Esophagus squamous epithelium (tissue), 5 donors: ENCODE measurements at regions not wholly inside any gene's neighbourhood (a gene's known extent, or its start where the extent isn't known, plus 50 kb on each side); places are given as distances from the start of the nearest gene placed in this dataset.

Experiments
- DNase-seq: peaks from one replicate; lab custom pipeline; 2025; lab: John Stamatoyannopoulos, UW
- H3K27ac ChIP-seq, 4 donors: fragments of 200-600 bp; sonication (generic); one replicate each; pipeline ENCODE4 v1.5.1; 2016 to 2019; ENCODE audit warnings: mild to moderate bottlenecking in 1 of 4
- H3K27me3 ChIP-seq, 4 donors: fragments of 200-600 bp; sonication (generic); 1 replicate in 3 of 4; 2 replicates in 1 of 4; pipeline versions ENCODE4 v1.5.1 to v1.6.0; 2017 to 2021; ENCODE audit warnings: antibody characterized with exemption in 1 of 4
- H3K36me3 ChIP-seq, 3 donors: fragments of 200-600 bp; sonication (generic); one replicate each; pipeline ENCODE4 v1.5.1; 2016 to 2019
- H3K4me1 ChIP-seq, 3 donors: fragments of 200-600 bp; sonication (generic); one replicate each; pipeline ENCODE4 v1.5.1; 2017 to 2019
- H3K4me3 ChIP-seq, 4 donors: fragments of 200-600 bp; sonication (generic); 1 replicate in 3 of 4; 2 replicates in 1 of 4; pipeline ENCODE4 v1.5.1; 2016 to 2019; ENCODE audit warnings: mild to moderate bottlenecking in 2 of 4, moderate library complexity in 1 of 4
- H3K9me3 ChIP-seq, 3 donors: fragments of 200-600 bp; sonication (generic); one replicate each; pipeline ENCODE4 v1.5.1; 2016 to 2019
- CTCF ChIP-seq, 6 experiments: fragments of 450-650 bp in 4 of 6; fragments of 200-600 bp in 2 of 6; sonication (generic) in 2 of 6; IDR thresholded peaks; one replicate each; pipeline ENCODE4 v1.5.1; 2016 to 2019; ENCODE audit warnings: antibody characterized with exemption in 6 of 6, mild to moderate bottlenecking in 4 of 6, moderate library complexity in 4 of 6
- POLR2A ChIP-seq, 4 donors: fragments of 450-650 bp; IDR thresholded peaks; one replicate each; pipeline ENCODE4 v1.6.1; 2017; ENCODE audit warnings: antibody characterized with exemption in 4 of 4, mild to moderate bottlenecking in 4 of 4, moderate library complexity in 3 of 4
- WGBS, 2 donors: methylation state at CpG; one replicate each; pipeline ENCODE4 v1.1.5; 2018; 5-methylcytosine and 5-hydroxymethylcytosine counted together
- intact Hi-C: fragments of 100-400 bp; cut with DNase I; formaldehyde crosslinking; loops from one replicate; pipeline ENCODE4 v1.15.0; 2022
- donor health status: DM: yes; HTN: yes; CAD: no.

DNA sequence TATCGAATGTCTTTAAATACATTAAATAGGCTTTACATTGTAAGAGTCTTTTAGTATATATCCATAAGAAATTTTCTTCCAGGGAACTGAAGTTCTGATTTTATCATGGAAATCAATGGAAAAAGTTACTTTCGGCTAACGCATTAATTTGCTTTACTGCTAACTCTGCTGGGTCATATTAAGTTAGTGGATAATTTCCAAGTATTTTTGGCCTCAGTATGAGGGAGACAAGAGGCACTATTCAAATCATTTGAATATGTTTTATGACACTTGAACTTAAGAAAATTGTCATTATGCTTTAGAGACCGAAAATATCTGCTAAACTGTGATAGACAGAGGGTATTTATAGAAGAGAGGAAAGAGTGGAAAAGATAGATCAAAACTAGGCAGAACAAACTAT lies 237.5 kb downstream of the PCDH7 start:
- intact Hi-C loops: no loop called here
- Histone ChIP-seq H3K9me3 (no peaks in the 10 kb centered on the region), H3K36me3 (no peaks in the 10 kb centered on the region), H3K27me3 (no peaks in the 10 kb centered on the region), H3K4me1 (peaks cover 0 to 4% (median 0%) of the 10 kb centered on the region in 3 donors), H3K4me3 (no peak overlapping the region), H3K27ac (no peak overlapping the region)
- DNase-seq: no peak
- 52 to 75% methylated on average over 4 of the region's 4 CpGs for WGBS, 2 donors
- TF ChIP-seq POLR2A (IDR thresholded peaks at IDR 0.05) (no peak), CTCF (IDR thresholded peaks at IDR 0.05) (no peak)

DNA sequence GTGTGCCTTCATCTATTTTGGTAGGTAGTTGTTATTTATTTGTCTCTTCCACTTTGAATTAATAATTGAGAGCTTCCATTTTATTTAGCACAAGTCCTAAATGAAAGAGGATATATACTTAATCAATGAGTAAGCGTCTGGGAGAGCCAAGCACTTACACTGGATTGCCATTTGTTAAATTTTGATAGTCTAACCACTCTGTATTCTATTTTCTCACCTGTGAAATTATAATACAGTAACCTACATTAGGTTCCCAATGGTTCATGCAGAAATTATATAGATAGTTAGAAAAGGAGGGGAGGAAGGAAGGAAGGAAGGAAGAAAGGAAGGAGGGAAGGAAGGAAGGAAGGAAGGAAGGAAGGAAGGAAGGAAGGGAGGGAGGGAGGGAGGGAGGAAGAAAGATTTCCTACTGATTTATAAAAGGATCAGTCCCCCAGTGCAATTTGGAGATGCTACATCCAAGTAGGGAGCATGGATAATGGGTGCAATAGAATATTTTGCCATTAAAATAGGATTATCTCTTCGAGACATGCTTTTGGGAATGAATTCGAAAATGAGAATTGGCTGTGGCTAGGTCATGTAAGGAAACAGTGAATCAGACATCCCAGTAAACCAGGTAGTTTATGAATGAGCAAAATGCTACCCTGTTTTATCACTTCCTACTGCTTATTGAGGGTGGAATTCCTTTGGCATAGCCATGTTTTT lies 239.8 kb downstream of the PCDH7 start:
- H3K27ac ChIP-seq: no peak overlapping the region
- WGBS, 2 donors: 82 to 84% methylated on average over 3 of the region's 3 CpGs
- TF ChIP-seq CTCF (IDR thresholded peaks at IDR 0.05) (no peak), POLR2A (IDR thresholded peaks at IDR 0.05) (no peak)
- intact Hi-C loops: no loop called here
- DNase-seq: no peak
- H3K4me1 ChIP-seq: no peaks in the 10 kb centered on the region
- H3K9me3 ChIP-seq: no peaks in the 10 kb centered on the region
- H3K27me3 ChIP-seq: no peaks in the 10 kb centered on the region
- no peak overlapping the region for H3K4me3 ChIP-seq
- no peaks in the 10 kb centered on the region for H3K36me3 ChIP-seq

DNA sequence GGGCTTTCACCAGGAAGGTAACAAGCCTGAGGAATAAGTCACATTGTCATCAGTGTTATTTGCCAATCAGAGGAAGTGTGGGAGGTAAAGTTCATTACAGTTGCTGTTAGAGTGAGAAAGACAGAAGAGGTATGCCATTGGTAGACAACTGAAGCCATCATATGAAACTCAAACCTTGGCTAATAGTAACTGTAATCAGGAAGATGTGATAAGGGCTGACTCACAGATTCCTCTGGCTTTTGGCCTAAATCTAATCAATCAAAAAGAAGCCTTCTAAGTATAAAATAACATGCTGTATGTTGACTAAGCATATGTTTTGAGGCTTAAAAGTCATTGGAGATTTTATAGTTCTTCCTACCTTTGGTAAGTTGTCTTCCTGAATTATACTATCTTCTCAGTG lies 242.8 kb downstream of the PCDH7 start:
- TF ChIP-seq POLR2A (IDR thresholded peaks at IDR 0.05) (no peak), CTCF (IDR thresholded peaks at IDR 0.05) (no peak)
- no peaks in the 10 kb centered on the region for H3K36me3 ChIP-seq
- H3K4me3 ChIP-seq: no peak overlapping the region
- intact Hi-C loops: no loop called here
- H3K4me1 ChIP-seq: no peaks in the 10 kb centered on the region
- no peak overlapping the region for H3K27ac ChIP-seq
- H3K9me3 ChIP-seq: no peaks in the 10 kb centered on the region
- H3K27me3 ChIP-seq: no peaks in the 10 kb centered on the region
- no peak for DNase-seq

GRCh38 chr4:30968926-30969325 lies 248.8 kb downstream of the PCDH7 start:
- TF ChIP-seq CTCF (IDR thresholded peaks at IDR 0.05): no peak
- no peak for TF ChIP-seq POLR2A (IDR thresholded peaks at IDR 0.05)
- DNase-seq: no peak
- intact Hi-C loops: no loop called here
- H3K27me3 ChIP-seq: no peaks in the 10 kb centered on the region
- WGBS, 2 donors: 58 to 63% methylated on average over 5 of the region's 5 CpGs
- no peaks in the 10 kb centered on the region for H3K9me3 ChIP-seq
- no peak overlapping the region for H3K27ac ChIP-seq
- H3K36me3 ChIP-seq: no peaks in the 10 kb centered on the region
- no peaks in the 10 kb centered on the region for H3K4me1 ChIP-seq
- H3K4me3 ChIP-seq: no peak overlapping the region

- H3K36me3 ChIP-seq: no peaks in the 10 kb centered on the region
- peaks cover 0 to 8% (median 0%) of the 10 kb centered on the region in 3 donors for H3K4me1 ChIP-seq
- intact Hi-C loops: no loop called here
- WGBS, 2 donors: 78 to 88% methylated on average over 3 of the region's 3 CpGs
- DNase-seq: no peak
- no peak overlapping the region for H3K27ac ChIP-seq
- no peaks in the 10 kb centered on the region for H3K27me3 ChIP-seq
- H3K9me3 ChIP-seq: no peaks in the 10 kb centered on the region
- H3K4me3 ChIP-seq: no peak overlapping the region
- TF ChIP-seq POLR2A (IDR thresholded peaks at IDR 0.05) (no peak), CTCF (IDR thresholded peaks at IDR 0.05) (no peak)
Measured at GRCh38 chr4:30972542-30972941, 252.4 kb downstream of the PCDH7 start.
